GM12878 (cell line): ENCODE measurements at regions not wholly inside any gene's neighbourhood (a gene's known extent, or its start where the extent isn't known, plus 50 kb on each side); places are given as distances from the start of the nearest gene placed in this dataset.
"Not testable (repeated sequence)": the region's sequence is repeated elsewhere in the genome, so short reads cannot be mapped to it uniquely, and the experiment has no call there.

Source experiments
- ATAC-seq: fragments of 200-7000 bp; cut with Tn5 transposase; 3 replicates; pipeline ENCODE4 v1.9.1; 2020; ENCODE audit warnings: mild to moderate bottlenecking, moderate library complexity
- BruUV-seq: library from RNA; stranded (reverse); fragments of 400-500 nt; replicated peaks from 2 replicates; lab custom pipeline; 2021; lab: Mats Ljungman, UMichigan
- CTCF ChIA-PET: fragments of 300-600 bp; sonication (Branson Sonifier 250); formaldehyde crosslinking; extraction: SDS; loops from one replicate; lab custom pipeline; 2021; ENCODE audit warnings: inconsistent platforms; lab: Yijun Ruan, JAX
- POLR2A ChIA-PET: fragments of 350-600 bp; formaldehyde crosslinking; extraction: SDS; loops from one replicate; lab custom pipeline; 2021; ENCODE audit warnings: inconsistent platforms; lab: Charles Lee
- RAD21 ChIA-PET: fragments of 300-600 bp; sonication (Branson Sonifier 250); formaldehyde crosslinking; loops from one replicate; lab custom pipeline; 2023; ENCODE audit warnings: antibody characterized with exemption; ENCODE audit not compliant: unreplicated experiment; lab: Charles Lee
- SMC1A ChIA-PET: fragments of 300-600 bp; sonication (Branson Sonifier 250); formaldehyde crosslinking; loops from one replicate; lab custom pipeline; 2023; ENCODE audit not compliant: unreplicated experiment, uncharacterized antibody; lab: Charles Lee
- DNase-seq: peaks from one replicate; pipeline ENCODE4 v3.0.0-alpha.2; 2011; ENCODE audit warnings: low read depth, low spot score
- FAIRE-seq: peaks from 3 replicates; lab custom pipeline; 2011; peaks lifted over from hg19 to GRCh38; lab: Jason Lieb, UNC
- H2AFZ ChIP-seq: 2 replicates; pipeline ENCODE4 v1.6.0; 2011; ENCODE audit warnings: low read depth, low read length, control low read depth; ENCODE audit not compliant: control insufficient read depth
- H3K27ac ChIP-seq: 2 replicates; pipeline ENCODE4 v1.5.1; 2011; ENCODE audit warnings: control low read depth; ENCODE audit not compliant: control insufficient read depth, insufficient read depth
- H3K27me3 ChIP-seq, 2 experiments: replicated peaks in 1 of 2; 2 replicates each; pipeline versions ENCODE4 v1.6.0 to v1.6.1; 2011; ENCODE audit warnings: low read length in 1 of 2; ENCODE audit not compliant: control insufficient read depth in 2 of 2, insufficient read depth in 2 of 2
- H3K36me3 ChIP-seq, 2 experiments: 2 replicates each; pipeline ENCODE4 v1.5.1; 2011; ENCODE audit warnings: low read length in 1 of 2; ENCODE audit not compliant: control insufficient read depth in 2 of 2, insufficient read depth in 2 of 2
- H3K4me1 ChIP-seq: 2 replicates; pipeline ENCODE4 v1.6.1; 2011; ENCODE audit warnings: mild to moderate bottlenecking, low read length, moderate library complexity, mixed read lengths; ENCODE audit not compliant: control insufficient read depth, insufficient read depth
- H3K4me2 ChIP-seq: 2 replicates; pipeline ENCODE4 v1.6.0; 2011; ENCODE audit warnings: control low read depth; ENCODE audit not compliant: control insufficient read depth, insufficient read depth
- H3K4me3 ChIP-seq: fragments of 200-600 bp; sonication (generic); 2 replicates; pipeline ENCODE4 v1.5.1; 2016
- H3K79me2 ChIP-seq: 2 replicates; pipeline ENCODE4 v1.6.0; 2011; ENCODE audit warnings: low read length; ENCODE audit not compliant: control insufficient read depth, insufficient read depth
- H3K9ac ChIP-seq: 2 replicates; pipeline ENCODE4 v1.8.0; 2011; ENCODE audit warnings: low read length, control low read depth, mixed read lengths; ENCODE audit not compliant: control insufficient read depth, insufficient read depth
- H3K9me3 ChIP-seq: replicated peaks from 3 replicates; pipeline ENCODE4 v1.5.1; 2011; ENCODE audit warnings: mild to moderate bottlenecking, low read length; ENCODE audit not compliant: control insufficient read depth, insufficient read depth
- H4K20me1 ChIP-seq: 2 replicates; pipeline ENCODE4 v1.6.0; 2011; ENCODE audit not compliant: control insufficient read depth, insufficient read depth
- BCL11A ChIP-seq: IDR thresholded peaks from 2 replicates; pipeline ENCODE4 v1.6.1; 2011; ENCODE audit warnings: low read depth, low read length
- CBFB ChIP-seq: IDR thresholded peaks from 2 replicates; pipeline ENCODE4 v1.6.1; 2016; ENCODE audit warnings: antibody characterized with exemption, low read depth
- ESRRA ChIP-seq: IDR thresholded peaks from 2 replicates; pipeline ENCODE4 v1.6.1; 2012; ENCODE audit warnings: mild to moderate bottlenecking, low read length, improper control_type of control experiment
- FOXK2 ChIP-seq: fragments of 450-650 bp; IDR thresholded peaks from 2 replicates; pipeline ENCODE4 v1.6.1; 2017; ENCODE audit warnings: mild to moderate bottlenecking, moderate library complexity
- KLF5 ChIP-seq: fragments of 450-650 bp; IDR thresholded peaks from 2 replicates; pipeline ENCODE4 v1.6.1; 2014; ENCODE audit warnings: mild to moderate bottlenecking; ENCODE audit not compliant: partially characterized antibody
- MEF2A ChIP-seq: IDR thresholded peaks from 2 replicates; pipeline ENCODE4 v1.6.1; 2011; ENCODE audit warnings: low read depth, mild to moderate bottlenecking, low read length, moderate library complexity; ENCODE audit not compliant: insufficient read depth
- MTA3 ChIP-seq: IDR thresholded peaks from 2 replicates; pipeline ENCODE4 v1.6.1; 2012; ENCODE audit warnings: low read length, inconsistent platforms, borderline replicate concordance
- NBN ChIP-seq: fragments of 450-650 bp; IDR thresholded peaks from 2 replicates; pipeline ENCODE4 v1.6.1; 2016
- SP1 ChIP-seq: IDR thresholded peaks from one replicate; pipeline ENCODE4 v1.6.1; 2011; ENCODE audit warnings: low read depth, low read length
- SPI1 ChIP-seq: IDR thresholded peaks from 2 replicates; pipeline ENCODE4 v1.6.1; 2011; ENCODE audit warnings: low read depth, mild to moderate bottlenecking, low read length, moderate library complexity, borderline replicate concordance; ENCODE audit not compliant: insufficient read depth
- SREBF1 ChIP-seq: IDR thresholded peaks from 2 replicates; pipeline ENCODE4 v1.6.1; 2012; ENCODE audit warnings: mild to moderate bottlenecking, low read length
- ZNF687 ChIP-seq: fragments of 450-650 bp; IDR thresholded peaks from 2 replicates; pipeline ENCODE4 v1.6.1; 2017; ENCODE audit warnings: mild to moderate bottlenecking, moderate library complexity
- WGBS: methylation state at CpG from one replicate; pipeline ENCODE4 v1.1.6; 2016; ENCODE audit warnings: low lambda C conversion rate; ENCODE audit not compliant: insufficient replicate concordance, insufficient coverage; ENCODE audit errors: missing lambda C conversion rate; 5-methylcytosine and 5-hydroxymethylcytosine counted together
- in situ Hi-C: fragments of 300-500 bp; cut with MboI; formaldehyde crosslinking; loops from 9 replicates; pipeline ENCODE4 v1.14.3; 2018; ENCODE audit warnings: mixed read lengths
- intact Hi-C: fragments of 100-400 bp; cut with micrococcal nuclease; formaldehyde crosslinking; loops from one replicate; pipeline ENCODE4 v1.14.2; 2022; ENCODE audit not compliant: unreplicated experiment
- TF ChIP-seq, protein P1 (sequence below): fragments of 450-650 bp; IDR thresholded peaks from 2 replicates; pipeline ENCODE4 v1.6.1; 2017; ENCODE audit warnings: borderline replicate concordance
- TF ChIP-seq, protein P2 (sequence below): fragments of 450-650 bp; IDR thresholded peaks from 2 replicates; pipeline ENCODE4 v1.6.1; 2014; ENCODE audit warnings: mild to moderate bottlenecking

GRCh38 chr10:51015390-51015754 is 58.9 kb upstream of the PRKG1 start:
- RAD21 ChIA-PET, DNase-seq, H3K36me3 ChIP-seq, H3K4me1 ChIP-seq, SMC1A ChIA-PET, H3K27me3 ChIP-seq, H3K4me3 ChIP-seq, H3K9me3 ChIP-seq, H3K9ac ChIP-seq, FAIRE-seq, ATAC-seq, intact Hi-C loops, H4K20me1 ChIP-seq, H3K79me2 ChIP-seq, H3K4me2 ChIP-seq, BruUV-seq, POLR2A ChIA-PET, H3K27ac ChIP-seq, H2AFZ ChIP-seq: not testable (repeated sequence)
- CTCF ChIA-PET, result interaction anchor here (0.8 to 0.9 kb wide), 2 partner anchors 12 to 14 kb away, joined by 3 read pairs; no protein-coding TSS in a partner anchor
- in situ Hi-C loops, result loop anchor here (25.0 kb wide), 1 partner anchor 1197 kb away; no protein-coding TSS in a partner anchor

GRCh38 chr10:51020200-51020599 is 54.1 kb upstream of the PRKG1 start:
- CTCF ChIA-PET, result interaction anchor here (1.7 kb wide), 1 partner anchor 12 kb away, joined by 4 read pairs; no protein-coding TSS in a partner anchor
- POLR2A ChIA-PET, result no interaction called here
- no peak overlapping the region for H3K4me2 ChIP-seq
- H3K36me3 ChIP-seq, result no peaks in the 10 kb centered on the region
- no peak for ATAC-seq
- 46% methylated on average over 5 of the region's 5 CpGs for WGBS
- H2AFZ ChIP-seq, result no peak overlapping the region
- no peaks in the 10 kb centered on the region for H3K9me3 ChIP-seq
- no peaks in the 10 kb centered on the region for H3K27me3 ChIP-seq
- no peaks in the 10 kb centered on the region for H4K20me1 ChIP-seq
- no peak for FAIRE-seq
- DNase-seq, result no peak
- no peak overlapping the region for H3K9ac ChIP-seq
- H3K79me2 ChIP-seq, result no peaks in the 10 kb centered on the region
- RAD21 ChIA-PET, result no interaction called here
- intact Hi-C loops (no loop called here), in situ Hi-C loops (loop anchor here (25.0 kb wide), 1 partner anchor 1192 kb away; no protein-coding TSS in a partner anchor)
- SMC1A ChIA-PET, result no interaction called here
- BruUV-seq, result no TSS peak
- no peak overlapping the region for H3K27ac ChIP-seq
- no peak overlapping the region for H3K4me3 ChIP-seq
- no peaks in the 10 kb centered on the region for H3K4me1 ChIP-seq
- TF ChIP-seq ESRRA (no peak), CBFB (no peak), SP1 (no peak), ZNF687 (no peak), SPI1 (no peak), NBN (no peak), FOXK2 (no peak), BCL11A (no peak), KLF5 (no peak), MEF2A (no peak), SREBF1 (no peak), MTA3 (no peak)
- TF ChIP-seq, protein P1, sequence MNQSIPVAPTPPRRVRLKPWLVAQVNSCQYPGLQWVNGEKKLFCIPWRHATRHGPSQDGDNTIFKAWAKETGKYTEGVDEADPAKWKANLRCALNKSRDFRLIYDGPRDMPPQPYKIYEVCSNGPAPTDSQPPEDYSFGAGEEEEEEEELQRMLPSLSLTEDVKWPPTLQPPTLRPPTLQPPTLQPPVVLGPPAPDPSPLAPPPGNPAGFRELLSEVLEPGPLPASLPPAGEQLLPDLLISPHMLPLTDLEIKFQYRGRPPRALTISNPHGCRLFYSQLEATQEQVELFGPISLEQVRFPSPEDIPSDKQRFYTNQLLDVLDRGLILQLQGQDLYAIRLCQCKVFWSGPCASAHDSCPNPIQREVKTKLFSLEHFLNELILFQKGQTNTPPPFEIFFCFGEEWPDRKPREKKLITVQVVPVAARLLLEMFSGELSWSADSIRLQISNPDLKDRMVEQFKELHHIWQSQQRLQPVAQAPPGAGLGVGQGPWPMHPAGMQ, result no peak
- TF ChIP-seq, protein P2, sequence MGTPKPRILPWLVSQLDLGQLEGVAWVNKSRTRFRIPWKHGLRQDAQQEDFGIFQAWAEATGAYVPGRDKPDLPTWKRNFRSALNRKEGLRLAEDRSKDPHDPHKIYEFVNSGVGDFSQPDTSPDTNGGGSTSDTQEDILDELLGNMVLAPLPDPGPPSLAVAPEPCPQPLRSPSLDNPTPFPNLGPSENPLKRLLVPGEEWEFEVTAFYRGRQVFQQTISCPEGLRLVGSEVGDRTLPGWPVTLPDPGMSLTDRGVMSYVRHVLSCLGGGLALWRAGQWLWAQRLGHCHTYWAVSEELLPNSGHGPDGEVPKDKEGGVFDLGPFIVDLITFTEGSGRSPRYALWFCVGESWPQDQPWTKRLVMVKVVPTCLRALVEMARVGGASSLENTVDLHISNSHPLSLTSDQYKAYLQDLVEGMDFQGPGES, result no peak
